ENCODE measurements at regions not wholly inside any gene's neighbourhood (a gene's known extent, or its start where the extent isn't known, plus 50 kb on each side); places are given as distances from the start of the nearest gene placed in this dataset.

GRCh38 chr3:162938083-162938482 lies 1441.5 kb downstream of the OTOL1 start:
- DNase-seq (ENCODE audit: low read depth, low spot score): no peak
- RAD21 ChIA-PET (ENCODE audit: low non-redundant PET in 1 of 2, low total read pairs in 2 of 2, uncharacterized antibody in 2 of 2, unreplicated experiment in 2 of 2): no interaction called here

More at GRCh38 chr3:162938083-162938482, 1441.5 kb downstream of the OTOL1 start:
- Histone ChIP-seq H3K27me3 (ENCODE audit: insufficient read depth, low read length) (no peaks in the 10 kb centered on the region), H3K27ac (ENCODE audit: low read depth, low read length) (no peak overlapping the region), H3K9ac (ENCODE audit: low read length) (no peak overlapping the region), H3K9me3 (ENCODE audit: control insufficient read depth in 1 of 2, insufficient read depth in 1 of 2, low read depth in 1 of 2, low read length in 2 of 2) (no peaks in the 10 kb centered on the region), H3K4me2 (ENCODE audit: low read length) (no peak overlapping the region), H2AFZ (ENCODE audit: low read depth, low read length, poor library complexity, severe bottlenecking) (no peak overlapping the region), H3K36me3 (ENCODE audit: control insufficient read depth in 1 of 2, insufficient read depth in 2 of 2, low read length in 2 of 2) (no peaks in the 10 kb centered on the region), H3K9me2 (ENCODE audit: insufficient read depth) (no peaks in the 10 kb centered on the region), H3K4me3 (replicated peaks in 1 of 2; ENCODE audit: low read depth in 1 of 2, low read length in 2 of 2) (no peak overlapping the region), H3K79me2 (ENCODE audit: insufficient read depth, low read length) (no peaks in the 10 kb centered on the region), H3K4me1 (ENCODE audit: control insufficient read depth in 1 of 2, insufficient read depth in 2 of 2, low read length in 2 of 2) (no peaks in the 10 kb centered on the region), H4K20me1 (ENCODE audit: insufficient read depth) (no peaks in the 10 kb centered on the region)
- no peak for ATAC-seq
- no TSS peak for BruUV-seq (replicated peaks)
- ChIA-PET POLR2A (no interaction called here), CTCF (no interaction called here)
- TF ChIP-seq CEBPB (IDR thresholded peaks at IDR 0.05; ENCODE audit: low read depth) (no peak), CBX3 (IDR thresholded peaks at IDR 0.05; ENCODE audit: low read depth) (no peak), JUND (IDR thresholded peaks at IDR 0.05) (no peak), TCF7L2 (IDR thresholded peaks at IDR 0.05; ENCODE audit: borderline replicate concordance, extremely low read depth, insufficient read depth, insufficient read length) (no peak), FOSL1 (IDR thresholded peaks at IDR 0.05; ENCODE audit: low read depth) (no peak), ZNF274 (IDR thresholded peaks at IDR 0.05; ENCODE audit: low read depth, low read length) (no peak), ELF1 (IDR thresholded peaks at IDR 0.05; ENCODE audit: borderline replicate concordance, low read depth) (no peak), EZH2phosphoT487 (IDR thresholded peaks at IDR 0.05; ENCODE audit: borderline replicate concordance) (no peak), ZBTB33 (IDR thresholded peaks at IDR 0.05; ENCODE audit: extremely low read depth, insufficient replicate concordance, low read length) (no peak), SRF (IDR thresholded peaks at IDR 0.05; ENCODE audit: low read depth) (no peak), REST (IDR thresholded peaks at IDR 0.05; ENCODE audit: low read depth) (no peak), SP1 (IDR thresholded peaks at IDR 0.05; ENCODE audit: low read depth) (no peak), POLR2AphosphoS5 (IDR thresholded peaks at IDR 0.05; ENCODE audit: low read depth, low read length) (no peak), ZFX (IDR thresholded peaks at IDR 0.05) (no peak), YY1 (IDR thresholded peaks at IDR 0.05; ENCODE audit: extremely low read depth, insufficient replicate concordance, low read depth, low read length) (no peak)
- intact Hi-C loops (cut with micrococcal nuclease): no loop called here

Measured in HCT116 (cell line).